ENCODE measurements at regions not wholly inside any gene's neighbourhood (a gene's known extent, or its start where the extent isn't known, plus 50 kb on each side); places are given as distances from the start of the nearest gene placed in this dataset.

DNA sequence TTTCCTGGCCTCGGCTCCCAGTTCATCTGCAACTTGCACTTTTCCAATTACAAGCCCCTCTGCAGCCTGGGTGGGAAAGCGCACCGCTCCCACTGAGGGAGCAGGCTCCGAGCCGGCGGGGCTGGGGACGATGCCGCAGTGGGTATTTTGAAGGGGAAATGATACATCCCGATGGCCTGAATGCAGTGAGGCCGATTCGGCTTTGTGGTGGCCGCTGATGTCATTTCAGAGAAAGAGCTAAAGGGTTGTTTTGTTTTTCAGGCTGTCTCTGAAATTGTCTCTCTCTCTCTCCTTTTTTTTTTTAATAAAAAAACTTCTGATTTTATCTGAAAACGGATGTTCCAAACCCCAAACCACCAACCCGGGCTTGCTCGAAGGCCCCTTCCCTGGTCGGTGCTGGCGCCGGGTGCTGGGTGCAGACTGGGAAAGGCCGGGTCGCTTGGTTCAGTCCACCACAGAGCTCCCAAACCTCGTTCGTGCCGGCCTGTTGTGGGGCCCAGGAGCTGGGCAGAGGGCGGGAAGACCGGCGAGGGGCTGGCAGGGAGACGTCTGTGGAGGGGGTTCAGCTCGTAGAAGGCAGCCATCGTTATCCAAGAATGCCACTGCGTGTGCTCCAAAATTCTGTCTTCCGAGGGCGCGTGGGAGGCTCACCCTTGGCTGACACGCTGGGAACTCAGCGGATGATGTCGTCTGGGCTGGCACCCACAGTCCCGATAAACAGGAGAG is 102.8 kb downstream of the FOXL1 start:
- no peak for DNase-seq (ENCODE audit: insufficient read length, low spot score)
- no peak for TF ChIP-seq CTCF (IDR thresholded peaks at IDR 0.05; ENCODE audit: insufficient read depth, missing control alignments)
- FAIRE-seq: no peak

GRCh38 chr16:86681757-86682106 is 103.4 kb downstream of the FOXL1 start:
- FAIRE-seq (no peak), DNase-seq (ENCODE audit: insufficient read length, low spot score) (no peak)
- TF ChIP-seq CTCF (IDR thresholded peaks at IDR 0.05; ENCODE audit: insufficient read depth, missing control alignments): no peak

DNA sequence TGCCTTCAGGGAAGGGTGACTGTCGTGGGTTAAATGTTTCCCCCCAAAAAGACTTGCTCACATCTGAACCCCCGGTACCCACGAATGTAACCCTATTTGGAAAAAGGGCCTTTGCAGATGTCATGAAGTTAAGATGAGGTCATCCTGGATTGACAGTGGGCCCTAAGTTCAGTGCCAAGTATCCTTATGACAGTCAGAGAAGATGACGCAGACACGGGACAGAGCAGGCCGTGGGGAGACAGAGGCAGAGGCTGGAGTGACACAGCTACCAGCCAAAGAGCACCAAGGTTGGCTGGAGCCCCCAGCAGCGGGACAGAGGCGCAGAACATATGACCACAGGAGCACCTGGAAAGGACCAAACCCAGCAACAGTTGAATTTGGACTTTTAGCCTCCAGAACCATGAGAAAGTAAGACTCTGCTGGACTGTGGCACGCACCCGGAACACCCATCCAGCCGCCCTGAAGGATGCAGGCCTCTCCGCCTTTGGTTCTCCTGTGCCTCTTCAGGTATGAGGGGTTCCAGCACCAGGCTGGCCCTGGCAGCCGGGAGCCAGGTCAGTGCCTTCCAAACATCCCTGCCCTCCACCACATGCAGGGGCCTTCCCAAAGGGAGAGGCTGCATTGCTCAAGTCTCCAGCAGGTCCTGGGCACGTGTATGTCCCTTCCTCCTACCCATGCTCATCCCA is 104.0 kb downstream of the FOXL1 start:
- TF ChIP-seq CTCF (IDR thresholded peaks at IDR 0.05; ENCODE audit: insufficient read depth, missing control alignments): no peak
- FAIRE-seq (no peak), DNase-seq (ENCODE audit: insufficient read length, low spot score) (no peak)

GRCh38 chr16:86683441-86684194 is 105.3 kb downstream of the FOXL1 start:
- no peak for TF ChIP-seq CTCF (IDR thresholded peaks at IDR 0.05; ENCODE audit: insufficient read depth, missing control alignments)
- no peak for FAIRE-seq

GRCh38 chr16:86685076-86685475 is 106.7 kb downstream of the FOXL1 start:
- TF ChIP-seq CTCF (IDR thresholded peaks at IDR 0.05; ENCODE audit: insufficient read depth, missing control alignments): no peak
- FAIRE-seq (no peak), DNase-seq (ENCODE audit: insufficient read length, low spot score) (no peak)

More at GRCh38 chr16:86683441-86684194, 105.3 kb downstream of the FOXL1 start:
- DNase-seq (ENCODE audit: insufficient read length, low spot score): no peak

- DNase-seq (ENCODE audit: insufficient read length, low spot score) (no peak), FAIRE-seq (no peak)
- TF ChIP-seq CTCF (IDR thresholded peaks at IDR 0.05; ENCODE audit: insufficient read depth, missing control alignments): no peak
Observed at GRCh38 chr16:86690970-86691369, 112.6 kb downstream of the FOXL1 start.

All from D721Med (cell line).